Motor neuron (in vitro differentiated cells): ENCODE measurements at regions not wholly inside any gene's neighbourhood (a gene's known extent, or its start where the extent isn't known, plus 50 kb on each side); places are given as distances from the start of the nearest gene placed in this dataset.
"Not testable (repeated sequence)": the region's sequence is repeated elsewhere in the genome, so short reads cannot be mapped to it uniquely, and the experiment has no call there.

Experiments
- ATAC-seq, 8 experiments: fragments of 200-7000 bp; cut with Tn5 transposase; replicated peaks in 6 of 8; 2 replicates each; pipeline ENCODE4 v1.8.0; 2021; ENCODE audit warnings: mild to moderate bottlenecking in 8 of 8, moderate library complexity in 8 of 8
- H3K27ac ChIP-seq, 2 donors: fragments of 250-450 bp; sonication (Bioruptor Pico); 2 replicates each; pipeline ENCODE4 v1.9.0; 2021; ENCODE audit warnings: antibody characterized with exemption in 2 of 2, mild to moderate bottlenecking in 2 of 2, moderate library complexity in 1 of 2
- H3K4me1 ChIP-seq, 2 donors: fragments of 250-450 bp; sonication (Bioruptor Pico); replicated peaks in 1 of 2; 2 replicates each; pipeline ENCODE4 v1.6.1; 2021; ENCODE audit warnings: antibody characterized with exemption in 2 of 2, mild to moderate bottlenecking in 2 of 2, moderate library complexity in 1 of 2
- H3K4me3 ChIP-seq, 5 donors: fragments of 250-450 bp; sonication (Bioruptor Pico); 2 replicates each; pipeline ENCODE4 v1.9.0; 2021; ENCODE audit warnings: antibody characterized with exemption in 5 of 5, mild to moderate bottlenecking in 5 of 5, moderate library complexity in 4 of 5
- WGBS, 10 experiments: fragments of 450-650 bp; shearing (Covaris generic); methylation state at CpG; one replicate each; pipeline ENCODE4 v1.0.0; 2022; 5-methylcytosine and 5-hydroxymethylcytosine counted together
- in situ Hi-C, 9 experiments: fragments of 400-800 bp; cut with MboI; loops; one replicate each; pipeline ENCODE4 v1.15.0; 2021; ENCODE audit warnings: low sequenced_read_pairs in 9 of 9, low pct_unique_long_range_greater_than_20kb in 2 of 9; ENCODE audit not compliant: unreplicated experiment in 9 of 9

DNA sequence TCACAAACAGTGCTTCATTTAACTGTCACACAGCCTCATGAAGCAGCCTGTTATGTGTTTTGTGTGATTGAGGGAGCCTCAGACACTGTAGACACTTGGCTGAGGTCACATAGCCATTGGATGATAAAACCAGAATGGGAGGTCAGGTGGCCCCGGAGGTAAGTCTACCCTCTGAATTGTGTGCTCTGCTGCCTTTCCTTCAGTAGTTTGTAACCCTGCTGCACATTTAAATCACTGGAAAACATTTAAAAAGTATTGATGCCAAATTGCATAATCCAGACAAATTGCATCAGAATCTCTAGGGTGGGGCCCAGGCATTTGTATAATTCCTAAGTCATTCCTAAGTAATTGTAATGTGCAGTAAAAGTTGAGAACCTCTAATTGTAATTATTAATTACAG, 85.2 kb upstream of the ECI2 start:
- H3K27ac ChIP-seq: no peak overlapping the region
- 0 to 100% (median 37%) methylated on average over 1 of the region's 1 CpG; no CpG with 5 or more reads in 6 of the 10 experiments for whole genome bisulfite sequencing, 10 experiments
- ATAC-seq: peak in 4 of 8 experiments; percentile 24 to 66 (median 46)
- peaks cover 0 to 12% of the 10 kb centered on the region in 2 donors for H3K4me1 ChIP-seq
- no peak overlapping the region for H3K4me3 ChIP-seq
- in situ Hi-C loops: no loop called here

DNA sequence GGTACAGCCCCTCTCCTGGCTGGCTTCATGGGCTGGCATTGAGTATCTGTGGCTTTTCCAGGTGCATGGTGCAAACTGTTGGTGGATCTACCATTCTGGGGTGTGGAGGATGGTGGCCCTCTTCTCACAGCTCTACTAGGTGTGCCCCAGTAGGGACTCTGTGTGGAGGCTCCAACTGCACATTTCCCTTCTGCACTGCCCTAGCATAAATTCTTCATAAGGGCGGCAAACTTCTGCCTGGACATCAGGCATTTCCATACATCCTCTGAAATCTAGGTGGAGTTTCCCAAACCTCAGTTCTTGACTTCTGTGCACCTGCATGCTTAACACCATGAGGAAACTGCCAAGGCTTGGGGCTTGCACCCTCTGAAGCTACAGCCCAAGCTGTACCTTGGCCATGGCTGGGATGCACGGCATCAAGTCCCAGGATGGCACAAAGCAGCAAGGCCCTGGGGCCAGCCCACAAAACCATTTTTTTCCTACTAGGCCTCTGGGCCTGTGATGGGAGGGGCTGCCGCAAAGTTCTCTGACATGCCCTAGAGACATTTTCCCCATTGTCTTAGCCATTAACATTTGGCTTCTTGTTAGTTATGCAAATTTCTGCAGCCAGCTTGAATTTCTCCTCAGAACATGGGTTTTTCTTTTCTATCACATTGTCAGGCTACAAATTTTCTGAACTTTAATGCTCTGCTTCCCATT, 83.4 kb upstream of the ECI2 start:
- in situ Hi-C loops: not testable (repeated sequence)

DNA sequence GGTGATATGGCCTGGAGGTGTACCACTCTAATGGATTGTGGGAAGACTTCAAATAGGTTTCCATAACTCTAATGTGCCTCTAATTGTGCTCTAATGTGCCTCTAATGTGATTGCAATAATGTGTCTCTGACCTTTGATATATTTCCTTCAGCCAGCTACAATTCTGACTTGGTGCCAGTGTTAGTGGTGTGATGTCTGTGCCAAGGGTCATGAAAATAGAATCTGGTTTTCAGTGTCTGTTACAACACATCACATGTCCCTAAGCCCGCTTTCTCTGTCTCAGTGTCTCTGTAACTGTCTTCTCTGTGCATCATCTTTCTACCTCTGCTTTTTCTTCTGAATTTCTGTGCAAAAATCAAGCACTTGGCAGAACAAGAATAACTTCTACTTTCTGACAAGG, 77.2 kb upstream of the ECI2 start:
- H3K27ac ChIP-seq: no peak overlapping the region
- WGBS, 10 experiments: 20 to 88% (median 78%) methylated on average over 1 of the region's 1 CpG; no CpG with 5 or more reads in 5 of the 10 experiments
- in situ Hi-C loops: no loop called here
- no peaks in the 10 kb centered on the region for H3K4me1 ChIP-seq
- H3K4me3 ChIP-seq: no peak overlapping the region
- no peak for ATAC-seq

More for the DNA sequence above, 83.4 kb upstream of the ECI2 start:
- H3K27ac ChIP-seq, H3K4me1 ChIP-seq, H3K4me3 ChIP-seq: not testable (repeated sequence)
- WGBS, 10 experiments: 8 to 100% (median 74%) methylated on average over 1 to 2 of the region's 3 CpGs; no CpG with 5 or more reads in 2 of the 10 experiments
- ATAC-seq: peak in 3 of 8 experiments; percentile 34 to 78 (median 78)

DNA sequence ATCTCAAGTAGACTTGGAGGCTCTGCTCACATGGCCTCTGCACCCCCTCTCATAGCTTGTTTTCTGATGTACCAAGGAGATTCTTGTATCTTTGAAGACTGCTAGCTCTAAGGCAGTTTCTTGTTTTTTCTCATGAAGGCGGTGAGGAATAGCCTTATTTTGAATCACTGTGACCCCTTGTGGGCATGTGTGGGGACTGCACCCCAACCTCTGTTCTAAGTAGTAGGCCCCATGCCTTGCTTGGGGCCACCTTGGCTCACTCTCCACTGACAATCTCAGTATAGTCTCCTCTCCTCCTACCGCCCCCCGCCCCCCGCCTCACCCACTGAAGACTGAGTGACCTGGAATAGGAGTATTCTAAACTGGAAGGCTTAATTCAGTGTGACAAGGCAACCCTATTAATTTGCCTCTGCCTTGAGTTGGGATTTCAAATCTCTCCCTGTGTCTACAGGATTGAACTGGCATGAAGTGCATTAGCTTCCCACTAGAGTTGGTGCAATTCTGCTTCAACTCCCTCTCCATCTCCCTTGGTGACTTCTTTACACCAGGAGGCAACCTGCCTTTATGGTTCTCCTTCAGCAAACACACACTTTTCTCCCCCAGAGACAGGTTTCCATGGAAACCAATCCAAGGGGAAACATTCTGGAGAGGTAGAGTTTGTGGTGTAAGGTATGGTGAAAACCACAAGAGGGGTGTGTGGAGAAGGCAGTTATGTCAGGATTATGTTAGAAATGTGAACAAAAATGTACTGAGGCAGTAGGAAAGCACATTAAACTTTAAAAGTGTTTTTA, 75.4 kb upstream of the ECI2 start:
- ATAC-seq: peak in 4 of 8 experiments; percentile 59 to 92 (median 90)
- no peak overlapping the region for H3K27ac ChIP-seq
- in situ Hi-C loops: no loop called here
- H3K4me1 ChIP-seq: no peaks in the 10 kb centered on the region
- WGBS, 10 experiments: 60 to 67% methylated on average over 1 of the region's 4 CpGs; no CpG with 5 or more reads in 8 of the 10 experiments
- H3K4me3 ChIP-seq: no peak overlapping the region

DNA sequence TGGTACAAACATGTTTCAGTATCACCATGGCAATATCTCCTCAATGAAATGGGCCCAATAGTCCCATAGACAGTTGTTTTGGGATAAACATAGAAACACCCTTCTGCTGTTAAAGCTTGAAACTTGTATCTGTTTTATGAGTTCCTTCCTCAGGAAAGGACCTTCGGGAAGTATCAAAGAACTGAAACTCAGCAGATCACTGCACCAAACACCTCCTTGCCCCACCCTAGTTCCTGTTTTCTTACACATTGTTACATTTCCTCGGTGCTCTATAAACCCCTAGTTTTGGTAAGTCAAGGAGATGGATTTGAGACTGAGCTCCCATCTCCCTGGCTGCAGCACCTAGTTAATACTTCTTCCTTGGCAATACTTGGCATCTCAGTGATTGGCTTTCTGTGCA, 73.8 kb upstream of the ECI2 start:
- Histone ChIP-seq H3K4me3 (no peak overlapping the region), H3K27ac (no peak overlapping the region), H3K4me1 (no peaks in the 10 kb centered on the region)
- WGBS, 10 experiments: 43 to 100% (median 90%) methylated on average over 1 to 2 of the region's 2 CpGs; no CpG with 5 or more reads in 2 of the 10 experiments
- ATAC-seq: no peak
- in situ Hi-C loops: no loop called here

DNA sequence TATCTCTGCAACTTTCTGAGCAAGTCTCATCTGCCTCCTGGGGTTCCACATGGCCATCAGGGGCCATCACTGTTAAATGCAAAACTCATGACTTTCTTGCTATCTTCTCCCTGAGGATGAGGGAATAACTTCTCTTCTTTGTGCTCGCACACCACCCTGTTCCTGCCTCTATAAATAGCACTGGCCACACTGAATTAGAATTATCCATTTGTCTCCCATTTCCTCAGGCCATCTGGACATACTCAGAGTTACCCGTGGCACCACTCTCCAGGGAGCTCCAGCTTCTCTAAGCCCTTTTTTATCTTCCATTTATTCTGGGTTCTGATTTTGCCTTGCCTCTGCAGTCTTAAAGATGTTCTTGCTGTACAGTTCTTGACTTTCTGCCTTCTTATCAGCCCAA, 72.8 kb upstream of the ECI2 start:
- H3K27ac ChIP-seq: no peak overlapping the region
- no peak overlapping the region for H3K4me3 ChIP-seq
- ATAC-seq: peak in 2 of 8 experiments; percentile 70 to 71
- in situ Hi-C loops: no loop called here
- no peaks in the 10 kb centered on the region for H3K4me1 ChIP-seq
- 40 to 100% (median 67%) methylated on average over 1 to 2 of the region's 2 CpGs; no CpG with 5 or more reads in 3 of the 10 experiments for WGBS, 10 experiments

DNA sequence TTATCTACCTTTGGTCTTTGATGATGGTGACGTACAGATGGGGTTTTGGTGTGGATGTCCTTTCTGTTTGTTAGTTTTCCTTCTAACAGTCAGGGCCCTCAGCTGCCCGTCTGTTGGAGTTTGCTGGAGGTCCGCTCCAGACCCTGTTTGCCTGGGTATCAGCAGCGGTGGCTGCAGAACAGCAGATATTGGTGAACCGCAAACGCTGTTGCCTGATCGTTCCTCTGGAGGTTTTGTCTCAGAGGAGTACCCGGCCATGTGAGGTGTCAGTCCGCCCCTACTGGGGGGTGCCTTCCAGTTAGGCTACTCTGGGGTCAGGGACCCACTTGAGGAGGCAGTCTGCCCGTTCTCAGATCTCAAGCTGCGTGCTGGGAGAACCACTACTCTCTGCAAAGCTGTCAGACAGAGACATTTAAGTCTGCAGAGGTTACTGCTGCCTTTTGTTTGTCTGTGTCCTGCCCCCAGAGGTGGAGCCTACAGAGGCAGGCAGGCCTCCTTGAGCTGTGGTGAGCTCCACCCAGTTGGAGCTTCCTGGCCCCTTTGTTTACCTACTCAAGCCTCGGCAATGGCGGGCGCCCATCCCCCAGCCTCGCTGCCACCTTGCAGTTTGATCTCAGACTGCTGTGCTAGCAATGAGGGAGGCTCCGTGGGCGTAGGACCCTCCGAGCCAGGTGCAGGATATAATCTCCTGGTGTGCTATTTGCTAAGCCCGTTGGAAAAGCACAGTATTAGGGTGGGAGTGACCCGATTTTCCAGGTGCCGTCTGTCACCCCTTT, 68.5 kb upstream of the ECI2 start:
- 60 to 92% (median 80%) methylated on average over 1 to 9 of the region's 21 CpGs; no CpG with 5 or more reads in 4 of the 10 experiments for WGBS, 10 experiments
- in situ Hi-C loops, ATAC-seq, H3K27ac ChIP-seq, H3K4me1 ChIP-seq, H3K4me3 ChIP-seq: not testable (repeated sequence)

DNA sequence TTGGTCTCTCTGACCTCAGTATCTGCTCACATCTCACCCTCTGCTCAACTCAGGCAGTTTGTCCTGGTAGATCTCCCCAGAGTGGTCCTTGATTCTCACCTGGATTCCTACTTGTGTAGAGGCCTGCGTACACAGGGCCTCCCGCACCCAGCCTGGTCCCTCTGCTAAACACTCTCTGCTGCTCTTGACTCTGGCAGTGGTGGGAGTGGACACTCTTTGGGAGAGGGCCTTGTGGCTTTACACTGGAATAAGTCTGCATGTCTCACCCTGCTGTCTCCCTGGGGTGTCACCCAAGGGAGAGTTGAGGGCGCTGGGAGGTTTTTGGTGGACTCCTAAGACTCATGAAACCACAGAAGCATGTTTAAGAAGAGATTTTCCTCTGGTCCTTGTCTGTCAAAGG, 57.3 kb upstream of the ECI2 start:
- no peak for ATAC-seq

DNA sequence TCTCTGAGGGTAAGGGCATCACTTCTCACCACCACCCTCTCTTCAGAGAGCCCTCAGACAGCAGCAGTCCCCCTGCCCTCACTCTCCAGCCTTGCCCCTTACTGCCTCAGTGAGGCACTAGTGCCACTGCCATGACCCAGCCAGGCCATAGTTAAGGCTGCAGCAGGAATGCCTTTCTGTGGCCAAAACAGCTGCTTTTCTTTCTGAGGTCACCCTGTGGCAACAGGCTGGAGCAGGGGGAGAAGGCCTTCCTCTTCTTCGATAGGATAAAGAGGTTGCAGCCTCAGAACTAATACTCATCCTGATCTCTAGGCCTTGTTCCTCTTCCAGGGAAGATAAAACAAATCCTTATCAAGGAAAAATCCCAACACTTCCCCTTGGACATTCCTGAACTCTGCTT, 56.8 kb upstream of the ECI2 start:
- WGBS, 10 experiments: 40 to 100% (median 82%) methylated on average over 1 of the region's 1 CpG; no CpG with 5 or more reads in 6 of the 10 experiments
- ATAC-seq: no peak
- in situ Hi-C loops: no loop called here
- H3K4me1 ChIP-seq: no peaks in the 10 kb centered on the region
- no peak overlapping the region for H3K27ac ChIP-seq
- H3K4me3 ChIP-seq: no peak overlapping the region

More for the DNA sequence above, 57.3 kb upstream of the ECI2 start:
- in situ Hi-C loops: no loop called here
- Histone ChIP-seq H3K4me1 (no peaks in the 10 kb centered on the region), H3K4me3 (no peak overlapping the region), H3K27ac (no peak overlapping the region)
- 77 to 80% methylated on average over 1 to 3 of the region's 3 CpGs; no CpG with 5 or more reads in 8 of the 10 experiments for WGBS, 10 experiments

DNA sequence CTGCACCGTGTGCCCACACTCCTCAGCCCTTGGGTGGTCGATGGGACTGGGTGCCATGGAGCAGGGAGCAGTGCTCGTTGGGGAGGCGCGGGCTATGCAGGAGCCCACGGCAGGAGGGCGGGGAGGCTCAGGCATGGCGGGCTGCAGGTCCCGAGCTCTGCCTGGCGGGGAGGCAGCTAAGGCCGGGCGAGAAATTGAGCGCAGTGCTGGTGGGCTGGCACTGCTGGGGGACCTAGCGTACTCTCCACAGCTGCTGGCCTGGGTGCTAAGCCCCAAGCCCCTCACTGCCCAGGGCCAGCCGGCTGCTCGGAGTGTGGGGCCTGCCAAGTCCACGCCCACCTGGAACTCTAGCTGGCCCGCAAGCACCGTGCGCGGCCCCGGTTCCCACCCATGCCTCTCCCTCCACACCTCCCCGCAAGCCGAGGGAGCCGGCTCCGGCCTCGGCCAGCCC, 55.9 kb upstream of the ECI2 start:
- H3K27ac ChIP-seq: no peak overlapping the region
- ATAC-seq: no peak
- in situ Hi-C loops: no loop called here
- H3K4me3 ChIP-seq: no peak overlapping the region
- 80 to 100% methylated on average over 1 of the region's 27 CpGs; no CpG with 5 or more reads in 8 of the 10 experiments for WGBS, 10 experiments
- H3K4me1 ChIP-seq: no peaks in the 10 kb centered on the region

DNA sequence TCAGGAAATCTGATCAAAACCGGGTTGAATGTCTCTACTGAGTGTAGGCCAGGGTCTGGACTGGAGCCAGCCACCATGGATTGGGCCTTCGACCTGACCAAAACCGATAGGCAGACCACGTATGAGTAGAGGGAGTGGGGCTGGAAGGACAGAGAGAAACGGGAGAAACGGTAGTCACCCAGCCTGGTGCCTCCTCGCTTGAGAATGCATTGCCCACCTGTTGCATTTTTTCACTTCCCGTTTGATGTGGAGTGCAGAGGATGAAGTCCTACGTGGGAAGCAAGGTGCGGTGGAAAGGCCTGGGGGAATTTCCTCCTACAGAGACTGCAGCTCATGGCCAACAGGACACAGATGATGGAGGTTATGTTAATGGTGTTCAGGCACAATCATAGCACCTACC, 53.9 kb upstream of the ECI2 start:
- no peak for ATAC-seq
- Histone ChIP-seq H3K4me1 (no peaks in the 10 kb centered on the region), H3K4me3 (no peak overlapping the region), H3K27ac (no peak overlapping the region)
- WGBS, 10 experiments: 61 to 100% (median 94%) methylated on average over 1 to 9 of the region's 10 CpGs; no CpG with 5 or more reads in 3 of the 10 experiments
- in situ Hi-C loops: no loop called here

DNA sequence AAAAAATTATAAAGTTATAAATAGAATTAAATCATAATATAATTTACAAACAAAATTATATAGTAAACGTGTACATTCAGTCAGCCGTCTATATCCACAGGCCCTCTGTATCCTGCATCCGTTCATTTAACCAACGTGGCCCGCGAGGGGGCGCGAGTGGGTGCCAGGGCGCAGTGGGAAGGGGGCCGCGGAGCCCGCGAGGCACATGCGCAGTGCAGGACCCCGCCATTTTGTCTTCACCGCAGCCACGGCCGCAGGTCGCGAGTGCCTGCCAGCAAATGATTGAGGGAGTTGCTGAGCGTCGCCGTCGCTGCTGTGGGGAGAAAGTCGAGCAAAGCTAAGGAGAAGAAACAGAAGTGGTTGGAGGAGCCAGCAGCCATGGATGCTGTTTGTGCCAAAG, 53.4 kb upstream of the ECI2 start:
- no peak for ATAC-seq
- no peak overlapping the region for H3K27ac ChIP-seq
- 78 to 100% (median 93%) methylated on average over 1 to 20 of the region's 25 CpGs; no CpG with 5 or more reads in 5 of the 10 experiments for WGBS, 10 experiments
- H3K4me1 ChIP-seq: no peaks in the 10 kb centered on the region
- in situ Hi-C loops: no loop called here
- no peak overlapping the region for H3K4me3 ChIP-seq

DNA sequence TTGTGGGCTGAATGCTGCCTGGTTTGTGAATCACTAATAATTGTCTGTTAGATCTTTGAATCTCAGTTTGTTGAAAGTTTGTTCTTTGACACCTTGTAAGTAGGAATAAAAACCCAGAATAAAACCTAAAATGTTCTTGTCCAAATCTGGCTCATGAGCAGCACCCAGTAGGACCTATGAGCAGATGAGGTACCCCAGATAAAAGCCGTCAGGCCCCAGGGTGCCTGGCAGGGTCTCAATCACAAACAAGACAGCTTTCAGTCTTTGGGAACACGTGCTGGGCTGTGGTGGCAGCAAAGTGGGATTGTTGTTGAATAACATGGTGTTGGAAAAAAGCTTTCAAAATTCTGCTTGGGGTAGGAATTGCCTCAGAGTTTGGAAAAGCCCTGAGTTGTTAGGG, 52.1 kb upstream of the ECI2 start:
- H3K27ac ChIP-seq: no peak overlapping the region
- H3K4me1 ChIP-seq: no peaks in the 10 kb centered on the region
- H3K4me3 ChIP-seq: no peak overlapping the region
- in situ Hi-C loops: no loop called here
- ATAC-seq: no peak
- 60 to 84% (median 72%) methylated on average over 1 to 2 of the region's 2 CpGs; no CpG with 5 or more reads in 6 of the 10 experiments for WGBS, 10 experiments
